A204.1 (cell line): ENCODE measurements at regions not wholly inside any gene's neighbourhood (a gene's known extent, or its start where the extent isn't known, plus 50 kb on each side); places are given as distances from the start of the nearest gene placed in this dataset.

Source experiments
- FAIRE-seq: peaks from 2 replicates; lab custom pipeline; 2012; peaks lifted over from hg19 to GRCh38; lab: Jason Lieb, UNC

- FAIRE-seq = no peak
Observed at GRCh38 chr2:150581717-150582472, 94.4 kb upstream of the RND3 start.

DNA sequence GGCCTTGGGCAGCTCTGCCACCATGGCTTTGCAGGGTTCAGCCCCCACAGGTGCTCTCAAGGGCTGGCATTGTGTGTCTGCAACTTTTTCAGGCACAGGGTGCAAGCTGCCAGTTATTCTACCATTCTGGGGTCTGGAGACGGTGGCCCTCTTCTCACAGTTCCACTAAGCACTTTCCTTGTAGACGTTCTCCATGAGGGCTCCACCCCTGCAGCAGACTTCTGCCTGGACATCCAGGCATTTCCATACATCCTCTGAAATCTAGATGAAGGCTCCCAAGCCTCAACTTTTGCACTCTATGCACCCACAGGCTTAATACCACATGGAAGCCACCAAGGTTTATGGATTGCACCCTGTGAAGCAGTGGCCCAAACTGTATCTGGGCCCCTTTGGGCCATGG lies 91.0 kb upstream of the RND3 start:
- no peak for FAIRE-seq

- FAIRE-seq = no peak
Observed at GRCh38 chr2:150575861-150576260, 88.4 kb upstream of the RND3 start.

DNA sequence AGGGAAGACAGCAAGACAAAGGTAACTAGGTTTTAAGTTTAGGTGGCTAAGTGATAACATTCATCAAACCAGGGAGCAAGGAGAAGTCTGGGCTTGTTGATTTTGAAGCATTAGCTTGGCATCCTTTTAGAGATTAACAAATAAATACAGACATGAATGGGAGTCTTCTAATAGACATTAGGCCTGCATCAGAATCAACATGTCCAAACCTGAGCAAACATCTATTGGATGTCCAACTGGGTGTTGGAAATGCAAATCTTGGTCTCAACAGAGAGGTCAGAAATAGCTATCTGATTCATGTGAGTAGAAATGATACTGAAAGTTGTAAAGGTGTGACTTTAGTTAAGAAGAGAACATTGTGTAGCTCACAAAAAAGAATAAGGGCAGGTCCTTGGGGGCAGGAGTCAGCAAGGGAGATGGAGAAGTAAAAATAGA lies 85.5 kb upstream of the RND3 start:
- no peak for FAIRE-seq

GRCh38 chr2:150572194-150572766 lies 84.8 kb upstream of the RND3 start:
- FAIRE-seq = no peak

- FAIRE-seq = no peak
Observed at GRCh38 chr2:150571121-150571520, 83.7 kb upstream of the RND3 start.

GRCh38 chr2:150570712-150571111 lies 83.2 kb upstream of the RND3 start:
- FAIRE-seq = no peak

DNA sequence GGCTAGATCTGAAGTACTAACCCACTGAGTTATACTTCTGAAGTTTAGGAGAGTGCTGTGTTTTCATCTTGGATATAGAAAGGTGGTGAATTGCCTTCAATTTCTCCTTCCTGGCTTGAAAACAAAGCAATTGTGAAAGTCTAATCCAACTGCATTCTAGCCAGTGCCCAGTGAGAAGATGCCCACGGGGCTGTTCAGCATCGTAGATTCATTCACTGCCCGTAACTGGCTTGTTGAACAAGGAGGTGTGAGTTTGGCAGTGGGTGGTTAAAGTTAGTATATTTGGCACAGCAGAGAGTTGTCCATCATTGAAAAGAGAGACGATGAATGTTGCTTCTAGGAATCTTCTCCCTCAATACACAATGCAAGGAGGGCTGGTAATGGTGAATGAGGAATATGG lies 82.3 kb upstream of the RND3 start:
- FAIRE-seq = no peak

DNA sequence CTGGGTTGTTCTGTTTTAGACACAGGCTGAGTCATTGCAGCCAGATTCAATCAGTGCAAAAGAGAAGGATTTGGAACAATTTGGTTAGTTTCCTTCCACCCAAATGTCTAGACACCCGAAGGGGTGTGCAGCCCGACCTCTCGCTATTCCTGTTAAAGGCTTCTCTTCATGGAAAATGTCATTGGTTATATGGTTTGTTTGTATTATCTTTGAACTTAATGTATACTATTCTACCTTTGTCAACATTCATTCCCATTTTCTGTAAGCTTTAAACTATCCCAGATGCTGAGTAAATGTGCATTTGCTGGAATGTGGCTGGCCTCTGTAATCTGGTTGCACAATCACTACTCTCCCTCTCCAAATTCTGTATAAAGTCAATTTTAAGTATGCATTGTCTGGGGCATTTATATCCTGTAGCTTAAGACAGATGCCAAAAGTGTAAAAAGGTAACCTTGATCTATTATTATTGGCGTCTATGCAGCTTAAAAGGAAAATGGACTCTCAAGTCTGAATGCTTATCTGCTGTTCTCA lies 80.4 kb upstream of the RND3 start:
- no peak for FAIRE-seq

DNA sequence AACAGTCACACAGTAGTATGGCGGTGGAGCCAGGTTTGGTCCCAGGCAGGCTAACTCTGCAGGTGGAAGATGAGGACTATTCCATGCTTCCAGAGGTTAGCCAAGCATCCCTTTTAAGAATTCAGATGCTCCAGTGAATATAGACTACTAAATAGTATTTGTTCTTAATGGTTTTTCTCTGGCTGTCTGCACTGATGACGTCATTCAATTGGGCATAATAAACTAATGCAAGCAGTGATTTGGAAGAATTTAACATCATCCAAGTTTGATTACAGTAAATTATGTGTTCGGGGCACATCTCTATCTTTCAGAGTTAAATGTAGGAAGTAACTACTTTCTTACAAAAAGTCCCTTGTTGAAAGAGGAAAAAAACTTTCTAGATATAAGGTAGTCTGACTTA lies 78.8 kb upstream of the RND3 start:
- no peak for FAIRE-seq

GRCh38 chr2:150561076-150561475 lies 73.6 kb upstream of the RND3 start:
- FAIRE-seq = no peak

GRCh38 chr2:150557020-150557600 lies 69.6 kb upstream of the RND3 start:
- FAIRE-seq = no peak

DNA sequence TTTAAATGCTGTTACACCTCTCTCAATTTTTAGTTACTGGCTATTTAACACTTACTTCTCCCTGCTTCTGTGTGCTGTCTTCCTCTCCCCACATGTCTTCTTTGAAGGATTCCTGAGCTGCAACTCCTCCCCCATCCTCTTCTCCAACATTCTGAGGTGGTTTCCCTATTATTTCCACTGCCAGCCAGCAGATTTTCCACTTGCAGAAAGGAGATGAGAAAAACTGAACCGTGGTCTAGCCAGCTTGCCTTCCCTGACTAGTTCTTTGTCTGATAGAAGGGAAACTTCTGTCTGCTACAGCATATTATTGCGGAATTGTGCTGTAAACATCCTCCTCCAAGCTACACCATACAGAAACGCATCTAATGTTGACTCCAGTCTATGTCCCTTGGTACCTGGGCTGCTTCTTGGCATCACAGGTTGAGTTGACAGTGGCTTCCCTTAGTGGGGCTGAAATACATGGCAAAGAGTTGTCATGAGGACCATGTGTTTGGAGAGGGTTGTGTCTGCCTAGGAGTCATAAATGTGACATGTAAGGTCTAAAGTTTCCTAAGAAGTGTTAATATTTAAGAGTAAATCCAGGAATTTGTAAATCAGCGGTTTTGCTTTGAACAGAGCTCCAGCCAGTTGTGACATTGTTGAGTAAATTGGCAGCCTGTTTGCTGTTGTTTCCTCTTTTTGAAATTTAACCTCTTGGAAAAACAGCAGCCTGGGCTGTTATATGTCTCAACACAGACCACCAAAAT lies 68.3 kb upstream of the RND3 start:
- no peak for FAIRE-seq

DNA sequence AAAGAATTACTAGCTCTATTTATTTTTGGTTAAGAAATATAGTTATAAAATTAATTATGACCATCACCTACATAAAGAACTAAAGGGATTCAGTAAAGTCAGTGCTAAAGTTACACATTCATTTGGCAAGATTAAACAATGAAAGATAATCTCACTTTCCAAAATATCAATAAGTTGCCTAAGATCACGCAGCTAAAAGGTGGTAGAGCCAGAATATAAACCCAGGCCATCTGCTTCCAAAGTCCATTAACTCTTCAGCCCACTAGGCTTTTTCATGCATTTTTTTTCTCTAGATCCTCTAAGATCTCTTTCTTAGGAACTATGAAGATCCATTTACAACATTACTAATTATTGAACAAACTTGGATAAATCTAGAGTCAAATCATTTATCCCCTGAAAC lies 66.6 kb upstream of the RND3 start:
- no peak for FAIRE-seq

GRCh38 chr2:150552041-150552820 lies 64.8 kb upstream of the RND3 start:
- no peak for FAIRE-seq

DNA sequence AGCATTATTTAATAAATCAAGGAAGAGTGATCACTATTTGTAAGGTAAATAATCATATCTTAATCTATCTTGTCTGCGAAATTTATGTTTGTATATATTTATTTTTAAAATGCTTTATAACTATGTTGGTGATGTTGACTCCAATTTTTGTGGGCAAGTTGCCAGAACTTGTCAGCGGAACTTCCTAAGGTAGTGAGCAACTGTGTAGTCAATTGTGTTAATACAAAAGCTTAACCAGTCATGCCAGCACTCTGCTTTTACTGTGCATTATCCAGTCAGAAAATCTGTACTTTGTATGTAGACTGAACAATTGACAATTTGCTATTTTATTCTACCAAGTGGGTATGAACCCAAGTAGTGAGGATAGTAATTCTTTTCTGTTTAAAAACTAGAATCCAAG lies 61.9 kb upstream of the RND3 start:
- FAIRE-seq = no peak

DNA sequence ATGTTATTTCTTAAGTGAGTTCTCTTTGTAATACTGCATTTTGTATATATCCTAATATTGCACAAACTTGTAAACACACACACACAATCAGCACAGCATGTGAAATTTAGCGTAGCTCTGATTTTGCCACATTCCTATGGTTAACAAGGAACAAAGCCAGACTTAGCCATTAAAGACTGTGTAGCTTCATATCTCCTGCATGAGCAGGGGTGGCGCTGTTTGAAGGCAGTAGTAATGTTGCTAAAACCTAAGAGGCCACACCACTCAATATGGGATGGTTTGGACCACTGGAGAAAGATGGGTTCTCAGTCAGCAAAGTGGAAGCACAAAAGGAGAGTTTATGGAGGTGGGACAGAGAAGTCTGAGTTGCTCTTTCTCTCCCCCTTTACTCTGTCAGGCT lies 61.1 kb upstream of the RND3 start:
- FAIRE-seq = no peak

- FAIRE-seq = no peak
Observed at GRCh38 chr2:150545916-150546315, 58.4 kb upstream of the RND3 start.

DNA sequence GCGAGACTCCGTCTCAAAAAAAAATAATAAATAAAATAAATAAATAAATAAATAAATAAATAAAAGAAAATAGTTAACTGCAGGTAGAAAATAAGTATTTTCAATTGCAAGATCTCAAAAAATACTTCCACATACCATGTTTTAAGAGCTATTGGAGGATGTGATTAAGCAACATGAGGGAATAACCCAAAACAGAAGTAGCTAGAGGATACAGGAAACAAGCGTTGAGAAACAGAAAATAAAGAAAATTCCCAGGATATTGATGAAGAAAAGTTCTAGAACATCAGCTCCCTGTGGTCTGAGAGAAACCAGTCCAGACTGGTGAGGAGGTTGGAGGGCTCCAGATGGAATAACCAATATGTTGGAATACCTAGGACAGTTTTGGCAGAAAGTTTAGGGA lies 57.3 kb upstream of the RND3 start:
- no peak for FAIRE-seq

GRCh38 chr2:150542692-150543091 lies 55.2 kb upstream of the RND3 start:
- FAIRE-seq = no peak

GRCh38 chr2:150542172-150542571 lies 54.7 kb upstream of the RND3 start:
- no peak for FAIRE-seq

DNA sequence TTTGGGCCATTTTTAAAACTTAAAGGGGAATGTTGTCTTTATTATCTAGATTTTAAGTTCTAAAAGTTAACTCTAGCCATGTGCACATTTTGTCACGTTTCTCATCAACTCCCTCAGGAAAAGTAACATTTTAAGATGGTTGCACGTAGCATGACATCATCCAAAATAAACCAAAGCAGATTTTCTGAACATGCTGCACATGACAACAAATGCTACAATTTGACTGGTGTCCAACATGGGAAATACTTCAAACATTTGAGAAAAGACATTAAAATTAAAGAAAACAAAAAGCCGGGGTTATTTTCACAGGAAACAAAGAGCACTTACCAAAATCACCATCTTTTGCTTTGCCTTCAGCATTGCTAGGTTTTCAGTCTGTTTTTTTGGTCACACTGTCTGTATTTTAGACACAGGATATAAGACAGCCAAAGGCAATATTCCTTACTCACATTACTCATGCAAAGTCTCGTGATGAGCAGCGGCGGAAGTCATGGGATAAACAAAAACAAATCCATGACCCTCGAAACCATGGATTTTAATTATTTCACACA lies 51.3 kb upstream of the RND3 start:
- FAIRE-seq = no peak
